Fibroblast of peridontal ligament (primary cell): ENCODE measurements at regions not wholly inside any gene's neighbourhood (a gene's known extent, or its start where the extent isn't known, plus 50 kb on each side); places are given as distances from the start of the nearest gene placed in this dataset.
"Not testable (repeated sequence)": the region's sequence is repeated elsewhere in the genome, so short reads cannot be mapped to it uniquely, and the experiment has no call there.

Experiments
- DNase-seq: peaks from one replicate; pipeline ENCODE4 v3.0.0-alpha.2; 2010; ENCODE audit errors: extremely low read depth

DNA sequence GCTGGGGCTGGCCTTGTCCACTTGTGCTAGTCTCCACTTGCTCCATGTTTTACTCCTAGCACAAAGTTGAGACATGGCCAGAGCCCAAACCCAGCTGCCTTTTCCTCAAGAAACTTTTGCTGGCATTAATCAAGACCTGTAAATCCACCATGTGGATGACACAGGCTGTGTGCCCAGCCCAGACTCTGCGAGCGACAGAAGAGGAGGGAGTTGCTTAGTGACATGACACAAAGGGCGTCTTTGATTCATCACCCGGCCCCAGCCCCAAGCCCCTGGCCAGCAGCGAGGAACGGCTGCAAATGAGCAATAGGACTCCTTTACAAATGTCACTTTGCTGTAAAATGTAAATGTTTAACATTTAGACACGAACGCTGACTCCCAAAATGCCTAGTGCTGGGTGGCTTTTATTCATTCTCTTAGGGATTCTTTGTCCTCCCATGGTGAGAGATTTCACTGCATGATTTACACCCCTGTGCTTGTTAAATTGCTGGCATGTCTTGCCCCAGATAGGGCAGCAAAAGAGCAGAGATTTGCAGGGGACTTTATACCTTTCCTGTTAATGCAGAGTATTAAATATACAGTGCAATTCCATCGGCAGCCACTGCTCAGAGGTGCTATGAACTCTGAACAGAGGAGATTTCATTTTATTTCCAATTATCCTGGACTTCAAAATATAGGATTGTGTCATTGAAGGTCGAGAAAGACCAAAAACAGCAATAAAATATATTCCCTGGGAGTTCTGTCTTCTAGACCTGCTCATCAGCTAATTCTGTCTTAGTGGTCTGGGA is 263.6 kb upstream of the NCAM1 start:
- DNase-seq = no peak

- no peak for DNase-seq
These were observed 256.1 kb upstream of the NCAM1 start for GRCh38 chr11:112705148-112705547.

DNA sequence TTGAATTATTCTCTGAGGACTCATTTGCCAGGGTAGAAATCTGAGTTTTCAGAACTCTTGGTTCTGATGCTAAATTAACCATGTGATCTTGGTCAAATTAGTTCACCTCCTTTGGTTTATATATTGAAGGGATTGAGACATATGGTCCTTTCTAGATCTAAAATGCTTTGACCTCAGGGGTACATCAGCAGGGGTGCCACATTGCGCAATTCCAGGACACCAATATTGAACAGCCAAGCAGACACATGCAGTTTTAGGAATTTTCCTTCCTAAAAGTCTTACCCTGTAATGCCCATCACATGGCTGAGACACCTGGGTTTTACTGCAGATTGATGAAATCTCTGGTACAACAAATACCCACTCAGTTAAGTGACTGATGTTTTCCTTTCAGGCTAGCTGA is 254.4 kb upstream of the NCAM1 start:
- no peak for DNase-seq

DNA sequence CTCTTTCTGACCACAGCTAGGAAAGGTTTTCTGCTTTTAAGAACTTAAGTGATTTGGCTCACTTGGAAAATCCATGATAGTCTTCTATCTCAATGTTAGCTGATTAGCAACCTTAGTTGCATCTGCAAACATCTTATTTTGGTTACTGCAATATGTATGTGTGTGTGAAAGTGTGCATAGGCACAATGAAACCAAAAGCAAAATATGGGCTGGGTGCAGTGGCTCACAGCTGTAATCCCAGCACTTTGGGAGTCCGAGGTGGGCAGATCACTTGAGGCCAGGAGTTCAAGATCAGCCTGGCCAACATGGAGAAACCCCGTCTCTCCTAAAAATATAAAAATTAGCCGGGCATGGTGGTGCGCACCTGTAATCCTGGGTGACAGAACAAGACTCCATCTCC is 246.9 kb upstream of the NCAM1 start:
- not testable (repeated sequence) for DNase-seq

GRCh38 chr11:112715056-112715455 is 246.2 kb upstream of the NCAM1 start:
- no peak for DNase-seq

- DNase-seq = no peak
These were observed 242.7 kb upstream of the NCAM1 start for GRCh38 chr11:112718483-112718882.

DNA sequence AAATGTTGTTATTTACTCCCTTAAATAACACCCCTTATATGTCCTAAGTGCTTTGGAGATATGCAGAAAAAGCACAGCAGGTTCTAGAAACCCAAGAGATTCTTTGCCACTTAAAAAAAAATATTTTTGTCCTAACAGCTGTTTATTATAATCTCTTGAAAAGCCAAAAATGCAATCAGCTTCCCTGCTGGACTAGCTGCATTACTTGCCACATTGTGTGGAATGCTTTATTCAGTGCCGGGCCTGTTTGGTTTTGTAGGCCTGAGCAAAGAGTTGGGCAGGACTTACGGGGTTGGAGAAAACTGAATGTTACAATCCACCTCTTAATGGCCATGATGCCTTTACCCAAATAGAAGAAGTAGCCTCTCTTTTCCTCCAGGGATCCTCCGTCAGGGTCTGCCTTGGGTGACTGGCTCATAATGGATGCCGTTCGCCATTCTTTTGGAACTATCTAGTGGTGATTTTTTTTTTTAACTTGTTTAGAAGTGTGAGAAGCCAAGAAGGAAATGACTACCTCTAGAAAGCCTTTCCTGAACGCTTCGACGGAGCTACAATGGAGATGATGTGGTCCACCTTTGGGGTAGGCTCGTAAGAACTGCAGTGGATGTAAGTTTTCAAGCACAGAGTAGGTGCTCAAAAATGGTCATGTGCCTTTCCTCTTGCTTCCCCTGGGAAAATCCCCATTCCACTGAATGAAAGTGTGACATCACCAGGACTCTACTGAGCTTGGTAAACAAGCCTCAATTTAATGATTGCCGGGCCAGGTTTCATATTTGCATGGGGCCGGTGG is 241.3 kb upstream of the NCAM1 start:
- DNase-seq = no peak

GRCh38 chr11:112722148-112722547 is 239.1 kb upstream of the NCAM1 start:
- DNase-seq = no peak

GRCh38 chr11:112722876-112723275 is 238.3 kb upstream of the NCAM1 start:
- DNase-seq = no peak

GRCh38 chr11:112723676-112724495 is 237.3 kb upstream of the NCAM1 start:
- DNase-seq = no peak

DNA sequence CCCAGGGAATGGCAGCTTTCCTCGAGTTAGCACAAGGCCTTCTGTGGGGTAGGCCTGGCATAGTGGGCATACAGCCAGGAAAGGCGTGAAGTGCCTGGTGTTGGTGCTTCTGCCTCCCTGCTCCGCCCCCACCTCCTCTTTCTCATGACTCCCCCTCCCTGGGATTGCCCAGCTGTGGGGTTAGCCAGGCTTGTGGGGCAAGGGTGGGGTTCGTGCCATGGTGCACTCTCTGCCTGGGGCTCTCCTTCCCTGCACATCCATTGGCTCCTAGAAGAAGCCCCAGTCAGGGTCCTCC is 236.8 kb upstream of the NCAM1 start:
- DNase-seq = no peak

GRCh38 chr11:112725636-112726035 is 235.6 kb upstream of the NCAM1 start:
- DNase-seq = no peak

- no peak for DNase-seq
These were observed 233.8 kb upstream of the NCAM1 start for GRCh38 chr11:112727341-112727841.

- DNase-seq = no peak
These were observed 232.9 kb upstream of the NCAM1 start for GRCh38 chr11:112728288-112728687.

GRCh38 chr11:112728716-112729115 is 232.5 kb upstream of the NCAM1 start:
- no peak for DNase-seq

DNA sequence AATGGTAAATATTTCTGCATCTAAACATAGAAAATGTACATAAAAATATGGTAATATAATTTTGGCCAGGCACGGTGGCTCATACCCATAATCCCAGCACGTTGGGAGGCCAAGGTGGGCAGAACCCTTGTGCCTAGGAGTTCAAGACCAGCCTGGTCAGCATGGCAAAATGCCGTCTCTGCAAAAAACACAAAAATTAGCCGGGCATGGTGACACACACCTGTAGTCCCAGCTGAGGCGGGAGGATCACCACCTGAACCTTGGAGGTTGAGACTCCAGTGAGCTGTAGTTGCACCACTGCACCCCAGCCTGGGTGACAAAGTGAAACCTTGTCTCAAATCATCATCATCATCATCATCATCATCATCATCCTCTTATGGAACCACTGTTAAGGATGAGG is 230.6 kb upstream of the NCAM1 start:
- no peak for DNase-seq

- DNase-seq = no peak
These were observed 229.7 kb upstream of the NCAM1 start for GRCh38 chr11:112731538-112731937.

- no peak for DNase-seq
These were observed 229.2 kb upstream of the NCAM1 start for GRCh38 chr11:112732031-112732430.

DNA sequence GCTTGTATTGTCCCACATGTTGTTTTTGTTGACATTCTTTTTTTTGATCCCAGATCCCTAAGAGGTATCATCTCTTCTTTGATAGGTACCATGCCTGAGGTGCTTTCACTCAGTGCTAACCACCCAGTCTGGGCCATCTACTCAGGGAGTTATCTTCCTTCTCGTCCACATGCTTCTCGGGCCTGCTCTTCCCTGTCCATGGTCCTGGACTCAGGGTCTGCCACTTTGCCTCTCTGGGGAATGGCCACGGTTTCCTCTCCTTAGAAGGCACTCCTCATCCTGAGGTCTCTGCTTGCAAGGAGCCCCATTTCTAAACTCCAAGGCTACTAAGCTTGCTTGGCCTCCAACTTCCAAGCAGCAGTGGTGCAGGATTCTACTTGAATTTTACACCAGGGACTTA is 227.0 kb upstream of the NCAM1 start:
- peak; percentile 1 for DNase-seq

- DNase-seq = no peak
These were observed 225.8 kb upstream of the NCAM1 start for GRCh38 chr11:112735470-112735869.

GRCh38 chr11:112744041-112744440 is 217.2 kb upstream of the NCAM1 start:
- no peak for DNase-seq

GRCh38 chr11:112745973-112746372 is 215.2 kb upstream of the NCAM1 start:
- DNase-seq = no peak
